Activated CD4-positive, CD25-positive, alpha-beta regulatory T cell treated with anti-CD3 and anti-CD28 coated beads, Interleukin-2, amount 50 U/mL, for 24 hours (primary cell): ENCODE measurements at regions not wholly inside any gene's neighbourhood (a gene's known extent, or its start where the extent isn't known, plus 50 kb on each side); places are given as distances from the start of the nearest gene placed in this dataset.

ENCODE experiments used
- ATAC-seq, 2 donors: fragments of 150-1000 bp; cut with Tn5 transposase; one replicate each; pipeline ENCODE4 v1.10.0; 2021; ENCODE audit warnings: mild to moderate bottlenecking in 1 of 2, moderate library complexity in 1 of 2

DNA sequence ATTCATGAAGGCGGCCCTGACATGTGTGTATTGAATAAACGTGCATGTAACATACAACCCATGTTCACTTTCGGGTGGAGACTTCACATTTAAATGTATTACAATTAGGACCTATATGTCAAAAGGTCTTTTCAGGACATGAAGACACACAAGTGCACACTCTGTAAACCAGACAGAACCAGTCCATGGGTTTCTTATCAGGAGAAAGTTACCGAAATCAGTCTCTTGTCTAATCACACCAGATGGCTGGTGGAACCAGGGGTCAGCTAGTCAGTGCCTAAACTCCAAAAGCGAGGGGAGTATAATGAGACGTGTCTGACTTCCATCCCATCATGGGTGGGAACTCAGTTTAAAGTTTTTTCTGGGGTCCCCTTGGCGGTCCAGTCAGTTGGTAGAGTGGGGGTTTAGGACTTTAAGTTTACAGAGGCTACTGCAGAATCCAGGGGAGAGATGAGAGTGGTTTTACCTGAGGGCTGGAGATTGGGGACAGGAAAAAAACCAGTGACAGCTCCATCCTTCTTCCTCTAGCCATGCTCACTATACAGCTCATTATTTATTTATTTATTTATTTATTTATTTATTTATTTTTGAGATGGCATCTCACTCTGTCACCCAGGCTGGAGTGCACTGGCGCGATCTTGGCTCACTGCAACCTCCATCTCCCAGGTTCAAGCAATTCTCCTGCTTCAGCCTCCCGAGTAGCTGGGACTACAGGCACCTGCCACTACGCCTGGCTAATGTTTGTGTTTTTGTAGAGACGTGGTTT, 251.3 kb upstream of the LYZL1 start:
- no peak for ATAC-seq

DNA sequence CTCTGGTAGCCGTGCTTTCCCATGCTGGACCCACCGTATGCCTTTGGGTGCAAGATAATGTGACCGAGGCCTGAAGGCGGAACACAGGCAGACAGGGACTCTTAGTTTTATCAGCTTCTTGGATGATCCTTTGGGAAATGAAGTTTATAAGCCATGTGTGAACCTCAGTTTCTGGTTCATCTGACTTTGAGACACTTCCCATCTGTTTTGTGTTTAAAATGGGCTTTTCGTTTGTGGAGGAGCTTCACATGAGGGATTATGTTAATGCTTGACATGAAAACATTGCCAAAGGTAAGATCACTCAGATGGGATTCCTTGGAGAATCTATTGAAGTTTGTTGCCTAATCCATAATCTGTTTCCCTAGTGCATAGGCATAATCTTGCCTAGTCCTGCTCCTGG, 249.8 kb upstream of the LYZL1 start:
- ATAC-seq, result no peak

DNA sequence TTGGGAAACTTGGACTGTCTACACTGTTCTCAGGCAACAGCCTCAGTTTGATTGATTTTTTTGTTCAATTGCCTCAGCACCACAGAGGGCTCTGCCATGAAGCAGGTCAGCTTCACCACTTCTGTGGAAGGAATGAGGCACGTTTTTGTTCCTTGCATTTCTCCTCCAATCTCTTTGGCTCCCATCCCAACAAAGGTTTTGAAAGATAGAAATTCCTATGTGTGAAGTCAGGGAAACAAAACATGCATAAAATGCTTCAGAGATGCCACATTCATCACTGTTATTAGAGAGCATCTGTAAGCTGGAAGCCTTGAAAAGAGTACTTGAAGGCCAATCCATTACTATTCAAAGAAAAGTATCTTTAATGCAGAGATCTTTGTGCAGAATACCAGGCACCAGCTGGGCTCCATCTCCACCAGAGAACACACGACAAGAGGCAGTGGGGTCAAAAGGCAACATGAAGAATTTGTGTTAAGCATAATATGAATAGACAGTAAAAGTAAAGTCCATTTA, 249.1 kb upstream of the LYZL1 start:
- ATAC-seq, result no peak

DNA sequence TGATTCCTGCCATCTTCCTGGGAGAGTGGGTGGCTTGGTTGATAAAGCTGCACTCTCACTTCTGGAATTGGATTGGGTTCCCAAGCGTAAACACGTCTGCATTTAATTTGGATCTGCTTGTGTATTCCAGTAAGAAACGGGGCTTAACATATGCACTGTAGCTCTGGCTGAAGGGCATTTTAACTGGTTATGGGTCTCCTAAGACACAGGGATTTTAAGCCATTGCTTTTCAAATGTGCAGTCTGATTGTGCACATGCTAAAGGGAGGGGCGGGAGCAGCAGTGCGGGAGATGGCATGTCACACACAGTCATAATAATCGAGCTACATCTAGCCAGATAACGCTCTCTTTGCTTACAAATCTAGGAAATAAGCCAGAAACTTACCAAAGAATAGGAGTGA, 247.3 kb upstream of the LYZL1 start:
- ATAC-seq, result no peak

DNA sequence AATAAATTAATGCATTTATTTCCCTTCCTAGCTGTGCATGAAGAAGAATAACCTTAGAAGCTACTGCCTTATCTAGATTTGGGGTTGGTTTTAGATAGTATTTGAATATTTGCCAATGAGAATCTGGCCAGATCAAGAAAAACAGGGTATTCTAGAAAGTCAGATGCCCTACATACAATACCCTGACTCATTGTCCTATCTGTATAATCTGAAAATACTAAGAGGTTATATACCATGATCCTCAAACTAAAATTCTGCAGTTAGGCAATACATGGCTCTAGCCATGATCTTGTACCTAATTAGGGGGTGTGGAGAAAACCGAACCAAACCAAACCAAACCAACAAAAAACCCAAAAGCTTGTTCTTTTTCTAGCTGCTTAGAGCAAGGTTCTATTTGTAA, 240.4 kb upstream of the LYZL1 start:
- ATAC-seq, result no peak

DNA sequence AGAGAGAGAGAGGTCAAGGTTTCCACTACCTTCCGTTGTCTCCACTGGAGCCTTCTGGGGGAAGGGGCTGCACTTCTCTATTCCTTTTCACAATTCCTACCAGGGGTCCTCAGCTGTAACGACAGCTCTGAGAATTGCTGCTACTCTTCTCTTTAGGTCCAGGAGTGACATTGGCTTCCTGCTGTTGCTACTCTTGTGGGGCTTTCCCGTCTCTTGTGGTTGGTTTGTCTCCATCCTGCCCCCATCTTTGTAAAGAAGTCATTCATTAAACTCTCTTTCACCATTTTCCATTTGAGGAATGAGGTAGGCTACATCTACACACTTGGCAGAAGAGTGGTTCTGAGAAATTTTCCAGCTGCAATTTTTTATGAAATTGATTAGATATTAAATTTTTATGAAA, 238.8 kb upstream of the LYZL1 start:
- no peak for ATAC-seq

DNA sequence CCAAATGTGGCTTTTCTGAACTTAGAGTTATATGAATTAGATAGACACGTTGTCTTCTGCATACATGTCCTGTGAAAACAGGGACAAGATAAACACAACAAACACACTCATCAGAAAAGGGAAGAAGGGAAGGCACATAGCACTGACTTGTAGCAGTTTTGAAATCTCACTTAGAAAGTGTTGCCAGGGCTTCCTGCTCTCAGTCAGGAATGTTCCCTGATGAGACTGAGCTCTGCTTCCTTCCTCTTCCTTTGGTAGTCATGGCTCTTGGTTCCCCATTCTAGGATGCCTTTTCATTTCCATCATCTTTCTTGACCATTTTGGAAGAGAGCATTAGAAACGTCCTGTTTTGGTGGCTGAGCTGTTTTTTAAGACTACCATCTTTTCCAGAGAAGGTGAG, 233.8 kb upstream of the LYZL1 start:
- no peak for ATAC-seq

DNA sequence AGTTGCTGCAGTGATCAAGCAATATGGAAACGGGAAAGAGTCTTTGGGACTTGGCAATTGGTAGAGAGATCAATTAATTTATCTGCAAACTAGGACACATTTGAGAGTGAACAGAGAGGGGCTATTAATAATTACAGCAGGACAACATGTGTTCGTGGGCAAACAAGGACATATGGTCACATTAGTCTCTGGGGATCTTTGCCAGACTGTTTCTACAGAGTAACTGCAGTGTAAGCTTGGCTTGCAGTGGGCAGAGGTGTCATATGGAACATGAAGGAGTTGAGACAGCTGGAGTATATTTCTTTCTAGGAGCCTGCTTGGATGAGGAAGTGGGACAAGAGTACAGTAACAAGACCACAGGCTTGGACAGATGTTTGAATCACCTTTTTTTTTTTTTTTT, 232.1 kb upstream of the LYZL1 start:
- no peak for ATAC-seq

DNA sequence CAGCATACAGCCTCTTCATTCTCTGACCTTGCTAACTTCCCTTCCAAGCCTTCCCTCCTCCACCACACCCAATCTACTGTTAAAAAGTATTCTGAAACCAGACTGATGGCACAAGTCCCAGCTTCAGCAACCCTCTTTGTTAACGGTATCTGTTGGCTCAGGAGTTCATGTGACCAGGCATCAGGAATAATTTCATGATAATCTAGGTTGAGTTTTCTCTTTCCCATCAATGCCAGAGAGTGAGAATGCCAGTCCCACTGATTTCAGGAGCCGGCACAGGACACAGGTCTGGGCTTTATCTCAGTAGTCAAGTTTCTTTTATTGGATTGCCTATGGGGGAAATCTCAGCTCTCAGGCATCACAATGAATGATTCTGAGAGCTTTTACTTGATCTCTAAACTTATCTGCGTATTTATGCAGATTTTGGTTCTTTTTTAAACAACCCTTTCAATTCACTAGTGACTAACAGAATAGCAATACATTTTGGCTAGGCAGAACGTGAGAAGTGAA, 231.0 kb upstream of the LYZL1 start:
- no peak for ATAC-seq

DNA sequence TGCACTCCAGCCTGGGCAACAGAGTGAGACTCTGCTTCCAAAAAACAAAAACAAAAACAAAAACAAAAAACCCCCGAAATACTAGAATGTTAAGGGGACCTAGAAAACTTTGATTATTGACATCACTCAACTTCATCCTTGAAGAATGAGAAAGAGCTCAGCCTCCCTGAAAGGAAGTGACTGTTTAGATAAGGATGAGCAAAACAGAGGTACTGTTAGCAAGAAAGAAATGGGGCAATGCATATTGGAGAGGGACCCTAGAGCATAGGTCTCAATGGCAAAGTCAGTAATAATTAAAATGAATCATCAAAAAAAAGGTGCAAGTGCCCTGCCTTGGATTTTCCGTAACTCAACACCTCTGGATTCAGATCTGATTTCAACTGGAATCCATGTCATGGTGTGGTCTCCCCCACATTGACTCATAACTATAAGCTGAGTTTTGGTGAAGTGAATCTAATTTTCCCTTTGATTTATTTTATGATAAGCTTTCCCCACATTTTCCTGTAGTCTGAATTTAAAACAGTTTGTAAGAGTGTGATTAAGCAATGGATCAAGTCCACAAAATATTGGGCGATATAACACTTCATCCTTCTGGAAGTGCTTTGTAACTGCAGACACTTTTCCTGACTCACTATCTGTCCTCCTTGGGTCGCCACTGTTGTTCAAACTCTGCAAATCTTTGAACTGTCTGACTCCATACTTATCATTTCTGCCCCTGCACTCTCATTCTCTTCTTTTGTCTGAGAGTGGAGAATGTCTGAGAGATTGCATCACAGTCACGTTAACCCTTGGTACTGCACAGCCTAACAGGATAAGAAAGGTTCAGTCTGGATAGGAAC, 224.8 kb upstream of the LYZL1 start:
- no peak for ATAC-seq

DNA sequence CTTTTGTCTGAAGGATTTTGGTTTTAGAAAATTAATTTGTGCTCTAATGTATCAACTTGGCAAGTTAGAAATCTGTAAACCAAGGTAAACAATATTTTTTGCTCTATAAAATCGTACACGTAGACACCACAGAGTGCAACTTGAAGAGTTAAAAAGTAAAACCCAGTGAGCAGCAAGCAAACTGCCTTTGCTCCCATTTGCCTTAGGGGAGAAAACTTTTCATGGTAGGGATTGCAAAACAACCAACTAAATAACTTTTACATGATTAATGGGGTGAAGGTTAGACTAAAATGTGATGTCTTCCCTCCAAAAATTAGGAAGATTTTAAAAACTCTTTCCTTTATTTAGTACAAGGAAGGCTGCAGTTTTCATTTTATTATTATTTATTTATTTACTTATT, 224.2 kb upstream of the LYZL1 start:
- ATAC-seq, result no peak

DNA sequence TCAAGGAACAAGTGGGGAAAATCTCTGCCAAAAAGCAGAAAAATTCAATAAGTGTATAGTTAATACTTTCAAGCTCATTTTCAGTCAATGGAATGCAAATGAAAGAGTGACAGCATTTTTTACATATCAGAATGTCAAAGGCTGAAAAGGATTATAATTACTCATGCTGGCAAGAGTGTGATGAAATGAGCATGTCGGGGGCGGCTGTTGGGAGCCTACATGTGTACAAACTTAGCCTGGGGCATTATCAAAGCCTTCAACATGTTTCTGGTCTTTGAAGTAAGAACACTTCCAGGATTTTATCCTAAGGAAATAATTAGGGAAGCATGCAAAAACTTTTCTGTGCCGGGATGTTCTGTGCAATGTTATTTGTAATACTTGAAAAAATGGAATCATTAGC, 221.7 kb upstream of the LYZL1 start:
- ATAC-seq, result no peak

DNA sequence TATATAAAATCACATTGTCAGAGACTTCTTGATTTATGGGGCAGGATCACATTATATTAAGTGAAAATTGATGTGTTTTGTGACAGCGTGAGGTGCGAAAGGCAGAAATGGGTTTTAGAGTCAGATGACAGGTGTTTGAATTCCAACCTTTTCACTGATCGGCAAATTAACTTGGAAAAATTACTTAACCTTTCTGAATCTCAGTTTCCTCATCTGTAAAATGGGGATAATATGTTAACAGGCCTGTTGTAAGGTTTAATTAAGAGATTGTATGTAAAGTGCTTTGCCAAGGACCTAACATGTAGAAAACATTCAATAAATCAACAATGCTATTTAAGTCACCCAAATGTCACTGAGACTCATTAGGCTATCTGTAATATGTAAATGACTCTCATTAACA, 221.2 kb upstream of the LYZL1 start:
- ATAC-seq, result no peak

DNA sequence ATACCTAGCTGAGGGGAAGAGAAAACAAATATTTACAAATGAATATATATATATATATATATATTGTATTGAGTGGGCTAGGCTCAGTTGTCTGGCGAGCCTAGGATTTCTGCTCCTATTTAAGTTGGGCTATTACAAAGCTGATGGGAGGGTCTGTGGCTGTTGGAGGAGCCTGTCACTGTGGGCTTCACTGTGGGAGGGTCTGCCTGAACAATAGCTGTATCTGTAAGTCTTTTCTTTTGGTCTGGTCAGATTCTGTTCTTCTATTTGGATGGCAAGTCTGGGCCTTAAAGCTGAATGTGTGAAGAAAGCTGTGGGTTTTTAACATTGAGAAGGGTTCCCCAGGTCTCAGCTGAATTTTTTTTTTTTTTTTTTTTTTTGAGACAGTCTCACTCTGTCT, 220.6 kb upstream of the LYZL1 start:
- ATAC-seq, result no peak

DNA sequence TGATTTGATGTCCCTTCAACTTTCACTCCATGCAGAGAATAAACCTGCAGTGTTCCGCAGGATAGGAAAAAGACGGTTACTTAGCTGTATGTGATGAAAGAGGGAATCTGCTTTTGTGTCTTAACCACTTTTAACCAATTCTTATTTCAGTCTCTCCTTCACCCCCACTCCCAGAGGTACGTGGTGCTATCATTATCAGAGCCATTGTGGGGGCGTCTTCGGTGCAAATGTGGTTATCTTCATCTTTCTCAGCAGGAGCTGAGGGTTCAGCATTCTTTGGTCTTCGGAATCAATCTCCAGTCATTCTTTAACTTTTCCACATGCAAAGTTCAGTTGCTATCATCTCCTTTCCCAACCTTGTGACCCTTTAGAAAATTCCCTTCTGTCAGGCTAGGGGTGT, 219.9 kb upstream of the LYZL1 start:
- ATAC-seq, result no peak

DNA sequence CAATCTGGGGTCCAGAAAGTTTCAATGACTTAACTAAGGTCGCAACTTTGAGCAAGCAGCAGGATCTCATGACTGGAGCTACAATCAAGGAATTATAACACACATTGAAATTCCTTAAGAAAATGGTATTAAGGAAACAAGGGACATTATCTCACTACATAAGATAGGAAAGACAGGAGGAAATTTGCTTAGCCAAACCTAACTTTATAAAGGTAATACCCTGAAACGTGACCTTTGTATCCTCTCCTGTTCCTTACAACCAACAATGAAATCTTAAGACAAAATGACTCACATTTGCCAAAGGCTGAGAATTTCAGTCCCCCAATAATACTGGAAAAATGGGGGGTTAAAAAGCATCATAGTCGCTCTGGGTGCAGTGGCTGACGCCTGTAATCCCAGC, 218.9 kb upstream of the LYZL1 start:
- no peak for ATAC-seq

DNA sequence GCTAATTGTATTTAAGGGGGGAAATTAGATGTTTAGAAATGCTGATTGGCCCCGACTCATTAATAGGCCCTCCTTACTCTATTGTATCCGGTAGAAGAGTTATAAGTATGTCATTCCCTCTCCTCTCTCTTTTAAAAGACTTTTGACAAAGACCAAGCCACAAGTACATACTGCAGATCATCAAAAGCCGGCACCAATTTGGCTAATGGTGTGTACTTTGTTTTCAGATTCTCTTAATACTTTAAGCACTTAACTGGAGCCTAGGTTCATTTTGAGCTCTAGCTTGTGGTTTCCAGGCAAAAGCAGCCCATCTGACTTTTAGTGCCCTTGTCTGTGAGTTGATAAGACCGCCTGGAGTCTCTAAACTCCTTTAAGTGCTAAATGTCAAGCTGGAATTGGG, 210.0 kb upstream of the LYZL1 start:
- no peak for ATAC-seq

DNA sequence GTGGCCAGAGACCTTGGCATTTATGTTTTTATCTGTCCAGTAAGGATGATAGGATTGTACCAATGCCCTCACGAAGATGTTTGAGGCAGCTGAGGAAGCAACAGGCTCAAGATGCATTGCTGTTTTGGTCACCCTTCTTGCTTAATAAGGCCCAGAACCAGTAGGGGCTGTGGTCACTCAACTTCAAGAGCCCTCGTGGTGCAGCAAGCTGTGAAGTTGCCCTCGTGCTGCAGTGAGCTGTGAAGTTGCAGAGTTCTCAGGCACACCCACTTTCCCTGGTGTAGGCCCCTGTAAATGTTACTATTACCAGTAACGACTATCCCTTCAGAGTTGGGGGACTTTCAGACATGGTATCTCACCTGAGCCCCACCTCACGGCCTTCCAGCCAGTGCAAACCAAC, 207.6 kb upstream of the LYZL1 start:
- no peak for ATAC-seq

DNA sequence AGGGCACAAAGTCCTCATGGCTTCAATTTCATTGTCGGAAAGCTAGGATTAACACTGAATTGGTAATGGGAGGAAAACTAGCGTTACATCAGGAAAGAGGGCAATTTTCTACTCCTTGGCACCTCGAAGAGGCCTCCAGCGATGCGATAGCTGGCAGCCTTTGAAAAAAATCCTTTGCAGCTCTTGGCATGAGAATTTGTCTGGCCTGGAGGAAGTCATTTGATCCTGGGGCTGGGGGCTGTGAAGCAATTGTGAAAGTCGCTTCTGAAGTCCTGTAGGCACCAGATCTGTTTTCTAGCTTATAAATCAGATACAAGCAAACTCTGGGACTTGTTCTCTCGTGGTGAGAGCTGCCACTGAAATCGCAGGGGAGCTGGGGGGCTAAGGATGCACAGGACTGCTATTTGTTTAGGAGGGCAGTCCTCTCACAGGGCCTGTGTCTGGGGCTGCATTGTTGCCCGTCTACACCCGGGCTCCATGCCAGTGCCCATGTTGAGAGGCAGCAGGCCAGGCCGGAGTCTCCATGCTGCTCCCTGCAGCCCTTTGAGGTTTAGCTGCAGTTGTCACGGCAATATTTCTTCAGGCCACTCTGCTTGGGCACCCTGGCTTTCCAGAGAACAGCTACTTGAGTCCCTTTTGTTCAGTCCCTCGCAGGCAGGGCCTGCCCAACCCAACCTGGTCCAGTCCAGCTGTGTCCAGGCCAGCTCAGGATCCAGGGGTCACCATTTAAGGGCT, 206.8 kb upstream of the LYZL1 start:
- no peak for ATAC-seq

DNA sequence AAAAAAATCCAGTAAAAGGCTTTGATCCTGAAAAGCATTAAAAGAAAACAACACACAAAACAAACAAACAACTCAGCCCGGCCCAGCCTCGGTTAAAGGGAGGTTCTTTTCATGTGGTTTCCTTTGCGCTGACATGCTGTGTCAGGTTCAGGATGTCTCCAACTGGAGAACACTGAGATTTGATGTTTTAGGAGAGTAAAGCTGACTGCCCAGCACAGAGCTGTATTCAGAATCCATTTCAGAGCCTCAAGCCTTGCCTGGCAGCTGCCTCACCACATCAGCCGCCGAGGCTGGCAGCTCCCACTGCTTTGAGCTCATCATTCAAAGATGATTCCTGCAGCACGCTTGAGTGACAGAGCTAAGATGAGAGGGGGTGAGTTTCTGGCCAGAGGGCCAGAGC, 205.8 kb upstream of the LYZL1 start:
- ATAC-seq, result no peak

DNA sequence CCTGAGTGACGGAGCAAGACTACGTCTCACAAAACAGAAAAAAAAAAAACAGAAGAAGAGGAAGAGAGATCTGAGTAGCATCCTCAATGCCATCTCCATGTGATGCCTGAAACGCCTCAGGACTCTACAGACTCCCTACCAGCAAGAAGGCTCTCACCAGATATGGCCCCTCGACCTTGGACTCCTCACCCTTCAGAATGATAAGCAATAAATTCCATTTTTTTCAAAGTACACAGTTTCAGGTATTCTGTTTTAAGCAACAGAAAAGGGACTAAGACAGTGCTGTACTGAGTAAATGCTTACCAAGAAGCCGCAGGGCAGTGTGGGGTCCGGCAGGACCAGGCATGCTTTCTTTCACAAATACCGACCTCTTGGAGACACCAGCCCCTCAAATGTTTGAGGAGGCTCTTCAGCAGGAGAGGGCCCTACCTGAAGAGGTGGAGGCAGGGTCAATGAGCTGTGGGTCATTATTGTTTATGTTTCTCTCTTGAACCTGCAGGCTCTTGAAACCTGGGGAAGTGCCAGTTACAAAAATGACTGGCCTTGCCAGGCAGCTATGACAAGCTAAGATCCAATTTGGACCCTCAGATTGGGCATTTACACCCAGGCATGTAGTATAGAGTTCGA, 204.1 kb upstream of the LYZL1 start:
- no peak for ATAC-seq

DNA sequence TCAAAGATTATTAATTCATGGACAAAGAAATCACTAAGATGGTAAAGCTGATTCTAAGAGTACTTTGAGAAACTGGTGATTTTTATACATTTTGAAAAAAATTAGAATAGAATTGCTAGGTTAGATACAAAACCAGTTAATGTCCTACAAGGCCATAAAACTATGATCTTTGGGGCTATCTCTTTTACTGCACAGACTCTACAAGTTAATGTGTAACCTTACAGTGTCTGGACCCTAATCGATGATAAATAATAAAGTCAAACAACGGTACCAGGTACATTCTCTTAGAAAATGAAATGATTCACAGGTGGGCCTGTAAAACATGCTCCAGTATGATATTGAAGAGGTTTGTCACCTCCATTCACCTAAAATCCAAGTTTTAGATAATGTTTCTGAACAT, 199.8 kb upstream of the LYZL1 start:
- ATAC-seq, result no peak

DNA sequence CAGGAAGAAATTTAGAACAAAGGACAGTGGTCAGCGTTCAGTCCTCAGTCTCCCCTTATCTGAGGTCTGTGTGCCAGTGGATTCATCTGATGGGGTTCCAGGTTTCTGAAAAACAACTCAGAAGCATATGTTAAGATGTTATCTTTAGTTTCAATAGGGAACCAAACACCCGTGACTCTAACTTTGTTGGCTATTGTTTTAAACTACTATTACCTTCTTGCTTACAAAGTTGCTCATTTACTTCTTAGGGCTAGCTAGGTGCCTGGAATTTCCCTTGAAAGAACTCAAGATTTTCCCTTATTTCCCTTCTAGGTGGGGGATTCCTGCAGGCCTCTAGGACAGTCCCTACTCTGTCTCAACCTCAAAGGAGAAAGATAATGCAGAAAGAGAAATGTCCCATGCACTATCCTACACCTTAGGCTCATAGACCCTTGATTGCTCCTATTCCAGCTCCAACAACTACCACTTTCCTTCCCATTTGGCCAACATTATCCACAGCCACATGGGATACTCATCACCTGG, 192.5 kb upstream of the LYZL1 start:
- no peak for ATAC-seq
